CD4-positive, alpha-beta T cell (primary cell): ENCODE measurements at regions not wholly inside any gene's neighbourhood (a gene's known extent, or its start where the extent isn't known, plus 50 kb on each side); places are given as distances from the start of the nearest gene placed in this dataset.

Experiments
- ATAC-seq: fragments of 200-7000 bp; cut with Tn5 transposase; one replicate; pipeline ENCODE4 v1.10.0; 2022; ENCODE audit warnings: mild to moderate bottlenecking; ENCODE audit not compliant: poor library complexity
- CTCF ChIA-PET: fragments of 350-600 bp; sonication (Branson Sonifier 250); formaldehyde crosslinking; loops from one replicate; lab custom pipeline; 2021; ENCODE audit warnings: antibody characterized with exemption, inconsistent platforms; lab: Charles Lee
- POLR2A ChIA-PET: fragments of 350-600 bp; sonication (Branson Sonifier 250); formaldehyde crosslinking; loops from one replicate; lab custom pipeline; 2021; ENCODE audit warnings: antibody characterized with exemption, inconsistent platforms; lab: Charles Lee
- DNase-seq, 14 experiments: peaks; one replicate each; pipeline ENCODE4 v3.0.0-alpha.2; 2013 to 2020; ENCODE audit warnings: mixed read lengths in 2 of 14
- H3K27ac ChIP-seq, 2 donors: one replicate each; pipeline versions ENCODE4 v1.5.1 to v1.7.0; 2013; ENCODE audit warnings: low read length in 2 of 2, low read depth in 1 of 2, mild to moderate bottlenecking in 1 of 2
- H3K27me3 ChIP-seq, 2 experiments: 1 replicate in 1 of 2; 2 replicates in 1 of 2; pipeline versions ENCODE4 v1.6.1 to v1.7.0; 2013; ENCODE audit warnings: low read length in 2 of 2, control low read depth in 1 of 2, mild to moderate bottlenecking in 1 of 2, moderate library complexity in 1 of 2; ENCODE audit not compliant: insufficient read depth in 2 of 2, control insufficient read depth in 1 of 2
- H3K36me3 ChIP-seq: one replicate; pipeline ENCODE4 v1.6.1; 2013; ENCODE audit warnings: low read length, control low read depth; ENCODE audit not compliant: insufficient read depth
- H3K4me1 ChIP-seq: one replicate; pipeline ENCODE4 v1.6.1; 2013; ENCODE audit warnings: low read length, control low read depth; ENCODE audit not compliant: insufficient read depth
- H3K4me3 ChIP-seq: one replicate; pipeline ENCODE4 v1.5.1; 2013; ENCODE audit warnings: mild to moderate bottlenecking, low read length, moderate library complexity
- H3K9me3 ChIP-seq, 2 experiments: 1 replicate in 1 of 2; 2 replicates in 1 of 2; pipeline versions ENCODE4 v1.6.1 to v1.7.0; 2013; ENCODE audit warnings: low read length in 2 of 2, mild to moderate bottlenecking in 2 of 2, control low read depth in 1 of 2, moderate library complexity in 1 of 2; ENCODE audit not compliant: control insufficient read depth in 1 of 2, insufficient read depth in 1 of 2
- H3K27ac Mint-ChIP-seq: one replicate; pipeline ENCODE4 v1.8.0; 2020; ENCODE audit warnings: mixed read lengths
- H3K27me3 Mint-ChIP-seq: one replicate; pipeline ENCODE4 v1.8.0; 2021; ENCODE audit warnings: mixed read lengths
- H3K36me3 Mint-ChIP-seq: one replicate; pipeline ENCODE4 v1.8.0; 2021; ENCODE audit warnings: low read depth, mixed read lengths
- H3K4me1 Mint-ChIP-seq: one replicate; pipeline ENCODE4 v1.8.0; 2021; ENCODE audit warnings: low read depth, mixed read lengths
- H3K4me3 Mint-ChIP-seq: one replicate; pipeline ENCODE4 v1.8.0; 2020; ENCODE audit warnings: mild to moderate bottlenecking, mixed read lengths
- H3K9me3 Mint-ChIP-seq: one replicate; pipeline ENCODE4 v1.8.0; 2020; ENCODE audit warnings: mixed read lengths
- CTCF ChIP-seq: fragments of 200-600 bp; IDR thresholded peaks from one replicate; pipeline ENCODE4 v1.8.0; 2022; ENCODE audit warnings: antibody characterized with exemption, mild to moderate bottlenecking
- intact Hi-C, 2 experiments: fragments of 100-400 bp; cut with DNase I in 1 of 2; cut with micrococcal nuclease in 1 of 2; formaldehyde crosslinking; loops; one replicate each; pipeline versions ENCODE4 v1.15.1 to v1.9.0; 2023 to 2025; cut with DNase I, micrococcal nuclease

- CTCF ChIA-PET: no interaction called here
- H3K4me3 Mint-ChIP-seq: no peak overlapping the region
- no peak overlapping the region for H3K27ac Mint-ChIP-seq
These were observed 376.1 kb downstream of the FBXW7 start for GRCh38 chr4:152159773-152160172.

GRCh38 chr4:152158225-152158624 lies 377.7 kb downstream of the FBXW7 start:
- H3K9me3 Mint-ChIP-seq: no peaks in the 10 kb centered on the region
- H3K4me1 Mint-ChIP-seq: peaks cover 31% of the 10 kb centered on the region
- no peaks in the 10 kb centered on the region for H3K27me3 Mint-ChIP-seq
- ATAC-seq: no peak
- no peak for DNase-seq
- Histone ChIP-seq H3K27ac (no peak overlapping the region), H3K27me3 (no peaks in the 10 kb centered on the region), H3K4me3 (no peak overlapping the region), H3K9me3 (peaks cover 0 to 3% of the 10 kb centered on the region in 2 experiments), H3K4me1 (peaks cover 9% of the 10 kb centered on the region), H3K36me3 (no peaks in the 10 kb centered on the region)
- no peak for TF ChIP-seq CTCF
- CTCF ChIA-PET: no interaction called here
- H3K4me3 Mint-ChIP-seq: no peak overlapping the region
- no peaks in the 10 kb centered on the region for H3K36me3 Mint-ChIP-seq
- POLR2A ChIA-PET: interaction anchor here (1.5 kb wide), 1 partner anchor 57 kb away, joined by 5 read pairs; no protein-coding TSS in a partner anchor
- intact Hi-C loops: no loop called here
- no peak overlapping the region for H3K27ac Mint-ChIP-seq

More at GRCh38 chr4:152159773-152160172, 376.1 kb downstream of the FBXW7 start:
- Histone ChIP-seq H3K4me1 (peaks cover 9% of the 10 kb centered on the region), H3K9me3 (peaks cover 0 to 3% of the 10 kb centered on the region in 2 experiments), H3K27me3 (no peaks in the 10 kb centered on the region), H3K36me3 (no peaks in the 10 kb centered on the region), H3K27ac (no peak overlapping the region), H3K4me3 (no peak overlapping the region)
- no peaks in the 10 kb centered on the region for H3K9me3 Mint-ChIP-seq
- no peak for TF ChIP-seq CTCF
- POLR2A ChIA-PET: no interaction called here
- ATAC-seq: no peak
- no peaks in the 10 kb centered on the region for H3K36me3 Mint-ChIP-seq
- intact Hi-C loops: no loop called here
- no peak for DNase-seq
- peaks cover 33% of the 10 kb centered on the region for H3K4me1 Mint-ChIP-seq
- H3K27me3 Mint-ChIP-seq: no peaks in the 10 kb centered on the region

- TF ChIP-seq CTCF: no peak
- CTCF ChIA-PET: no interaction called here
- ATAC-seq: no peak
- H3K27me3 ChIP-seq: no peaks in the 10 kb centered on the region
- DNase-seq: no peak
- H3K4me1 Mint-ChIP-seq: peaks cover 34% of the 10 kb centered on the region
- no peak overlapping the region for H3K27ac Mint-ChIP-seq
- POLR2A ChIA-PET: interaction anchor here (1.5 kb wide), 1 partner anchor 57 kb away, joined by 5 read pairs; no protein-coding TSS in a partner anchor
- no peak overlapping the region for H3K27ac ChIP-seq
- H3K4me3 Mint-ChIP-seq: no peak overlapping the region
- H3K9me3 Mint-ChIP-seq: no peaks in the 10 kb centered on the region
- H3K4me3 ChIP-seq: no peak overlapping the region
- peaks cover 9% of the 10 kb centered on the region for H3K4me1 ChIP-seq
- H3K36me3 ChIP-seq: no peaks in the 10 kb centered on the region
- intact Hi-C loops: no loop called here
- H3K9me3 ChIP-seq: peaks cover 0 to 3% of the 10 kb centered on the region in 2 experiments
- no peaks in the 10 kb centered on the region for H3K36me3 Mint-ChIP-seq
- H3K27me3 Mint-ChIP-seq: no peaks in the 10 kb centered on the region
These were observed 378.3 kb downstream of the FBXW7 start for GRCh38 chr4:152157629-152158028.
